Fibroblast of upper back skin (primary cell): ENCODE measurements at regions not wholly inside any gene's neighbourhood (a gene's known extent, or its start where the extent isn't known, plus 50 kb on each side); places are given as distances from the start of the nearest gene placed in this dataset.

Experiments
- DNase-seq: peaks from one replicate; pipeline ENCODE4 v3.0.0-alpha.2; 2013

- no peak for DNase-seq
Observed at GRCh38 chr20:63067721-63068560, 61.2 kb upstream of the BHLHE23 start.

- DNase-seq, result no peak
Observed at GRCh38 chr20:63067266-63067635, 60.5 kb upstream of the BHLHE23 start.

- no peak for DNase-seq
Observed at GRCh38 chr20:63066506-63067265, 59.9 kb upstream of the BHLHE23 start.

- no peak for DNase-seq
Observed at GRCh38 chr20:63065911-63066310, 59.1 kb upstream of the BHLHE23 start.

- DNase-seq, result no peak
Observed at GRCh38 chr20:63064745-63065711, 58.3 kb upstream of the BHLHE23 start.

- DNase-seq, result no peak
Observed at GRCh38 chr20:63064310-63064709, 57.5 kb upstream of the BHLHE23 start.

GRCh38 chr20:63062188-63063140, 55.7 kb upstream of the BHLHE23 start:
- DNase-seq, result no peak

- DNase-seq, result no peak
Observed at GRCh38 chr20:63061771-63062100, 55.0 kb upstream of the BHLHE23 start.

- no peak for DNase-seq
Observed at GRCh38 chr20:63061051-63061770, 54.4 kb upstream of the BHLHE23 start.

GRCh38 chr20:63060057-63060991, 53.6 kb upstream of the BHLHE23 start:
- peak; percentile 9 for DNase-seq

GRCh38 chr20:63059684-63060056, 52.9 kb upstream of the BHLHE23 start:
- no peak for DNase-seq

GRCh38 chr20:63058696-63059335, 52.1 kb upstream of the BHLHE23 start:
- no peak for DNase-seq

- DNase-seq, result no peak
Observed at GRCh38 chr20:63057171-63058117, 50.7 kb upstream of the BHLHE23 start.

GRCh38 chr20:63056236-63057170, 49.7 kb upstream of the BHLHE23 start:
- no peak for DNase-seq
